Vagina (tissue), 2 donors: ENCODE measurements at regions not wholly inside any gene's neighbourhood (a gene's known extent, or its start where the extent isn't known, plus 50 kb on each side); places are given as distances from the start of the nearest gene placed in this dataset.
"Not testable (repeated sequence)": the region's sequence is repeated elsewhere in the genome, so short reads cannot be mapped to it uniquely, and the experiment has no call there.

Experiments
- DNase-seq, 2 donors: peaks; one replicate each; pipeline ENCODE4 v3.0.0-alpha.2; 2017; ENCODE audit errors: extremely low spot score in 2 of 2
- H3K27ac ChIP-seq: fragments of 200-600 bp; sonication (generic); one replicate; pipeline ENCODE4 v1.5.1; 2019
- H3K27me3 ChIP-seq: fragments of 200-600 bp; sonication (generic); one replicate; pipeline ENCODE4 v1.5.1; 2019
- H3K36me3 ChIP-seq, 2 donors: fragments of 200-600 bp; sonication (generic); one replicate each; pipeline ENCODE4 v1.5.1; 2017 to 2019
- H3K4me1 ChIP-seq: fragments of 200-600 bp; sonication (generic); one replicate; pipeline ENCODE4 v1.5.1; 2019
- H3K4me3 ChIP-seq, 2 donors: fragments of 200-600 bp; sonication (generic); 1 replicate in 1 of 2; 2 replicates in 1 of 2; pipeline ENCODE4 v1.5.1; 2016 to 2019
- H3K9me3 ChIP-seq: fragments of 200-600 bp; sonication (generic); one replicate; pipeline ENCODE4 v1.5.1; 2019
- POLR2A ChIP-seq, 2 donors: fragments of 450-650 bp; IDR thresholded peaks; one replicate each; pipeline ENCODE4 v1.6.1; 2017; ENCODE audit warnings: antibody characterized with exemption in 2 of 2, mild to moderate bottlenecking in 2 of 2, moderate library complexity in 2 of 2
- POLR2AphosphoS5 ChIP-seq, 2 donors: sonication (generic); formaldehyde crosslinking; IDR thresholded peaks; one replicate each; pipeline ENCODE4 v1.9.0; 2017; ENCODE audit warnings: antibody characterized with exemption in 2 of 2, mild to moderate bottlenecking in 2 of 2, low read depth in 1 of 2; ENCODE audit not compliant: insufficient read depth in 1 of 2
- intact Hi-C: fragments of 100-400 bp; cut with DNase I; formaldehyde crosslinking; loops from one replicate; pipeline ENCODE4 v1.15.1; 2023
- TF ChIP-seq, protein P1 (sequence below), 3 experiments: fragments of 450-650 bp in 2 of 3; fragments of 200-600 bp in 1 of 3; sonication (generic) in 1 of 3; IDR thresholded peaks; one replicate each; pipeline ENCODE4 v1.5.1; 2017 to 2019; ENCODE audit warnings: antibody characterized with exemption in 3 of 3, mild to moderate bottlenecking in 2 of 3, moderate library complexity in 2 of 3

DNA sequence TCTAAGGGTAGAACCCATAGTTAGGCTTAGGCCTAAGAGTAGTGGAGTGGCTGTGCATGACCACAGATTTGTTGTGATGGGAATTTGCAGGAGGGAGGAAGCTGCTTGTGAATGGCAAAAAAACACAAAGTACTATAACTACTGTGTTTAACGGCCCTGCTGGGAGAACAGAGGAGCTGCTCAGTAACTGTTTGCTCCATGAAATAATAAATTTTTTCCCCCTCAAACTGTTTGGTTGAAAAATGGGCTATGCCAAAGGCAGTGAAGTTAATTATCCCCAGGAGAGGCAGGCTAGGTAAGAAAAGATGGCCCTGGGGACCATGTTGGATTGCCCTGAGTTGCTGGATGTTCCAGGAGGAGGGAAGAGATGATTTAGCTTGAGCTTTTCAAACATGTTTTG is 216.1 kb upstream of the ADRA1D start:
- Histone ChIP-seq H3K36me3 (no peaks in the 10 kb centered on the region), H3K4me3 (no peak overlapping the region), H3K27me3 (no peaks in the 10 kb centered on the region), H3K27ac (no peak overlapping the region), H3K9me3 (no peaks in the 10 kb centered on the region), H3K4me1 (no peaks in the 10 kb centered on the region)
- TF ChIP-seq POLR2A (IDR thresholded peaks at IDR 0.05) (no peak), POLR2AphosphoS5 (IDR thresholded peaks at IDR 0.05; ENCODE audit: insufficient read depth in 1 of 2, low read depth in 1 of 2) (no peak)
- TF ChIP-seq, protein P1, sequence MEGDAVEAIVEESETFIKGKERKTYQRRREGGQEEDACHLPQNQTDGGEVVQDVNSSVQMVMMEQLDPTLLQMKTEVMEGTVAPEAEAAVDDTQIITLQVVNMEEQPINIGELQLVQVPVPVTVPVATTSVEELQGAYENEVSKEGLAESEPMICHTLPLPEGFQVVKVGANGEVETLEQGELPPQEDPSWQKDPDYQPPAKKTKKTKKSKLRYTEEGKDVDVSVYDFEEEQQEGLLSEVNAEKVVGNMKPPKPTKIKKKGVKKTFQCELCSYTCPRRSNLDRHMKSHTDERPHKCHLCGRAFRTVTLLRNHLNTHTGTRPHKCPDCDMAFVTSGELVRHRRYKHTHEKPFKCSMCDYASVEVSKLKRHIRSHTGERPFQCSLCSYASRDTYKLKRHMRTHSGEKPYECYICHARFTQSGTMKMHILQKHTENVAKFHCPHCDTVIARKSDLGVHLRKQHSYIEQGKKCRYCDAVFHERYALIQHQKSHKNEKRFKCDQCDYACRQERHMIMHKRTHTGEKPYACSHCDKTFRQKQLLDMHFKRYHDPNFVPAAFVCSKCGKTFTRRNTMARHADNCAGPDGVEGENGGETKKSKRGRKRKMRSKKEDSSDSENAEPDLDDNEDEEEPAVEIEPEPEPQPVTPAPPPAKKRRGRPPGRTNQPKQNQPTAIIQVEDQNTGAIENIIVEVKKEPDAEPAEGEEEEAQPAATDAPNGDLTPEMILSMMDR (IDR thresholded peaks at IDR 0.05): no peak
- intact Hi-C loops: no loop called here
- no peak for DNase-seq

DNA sequence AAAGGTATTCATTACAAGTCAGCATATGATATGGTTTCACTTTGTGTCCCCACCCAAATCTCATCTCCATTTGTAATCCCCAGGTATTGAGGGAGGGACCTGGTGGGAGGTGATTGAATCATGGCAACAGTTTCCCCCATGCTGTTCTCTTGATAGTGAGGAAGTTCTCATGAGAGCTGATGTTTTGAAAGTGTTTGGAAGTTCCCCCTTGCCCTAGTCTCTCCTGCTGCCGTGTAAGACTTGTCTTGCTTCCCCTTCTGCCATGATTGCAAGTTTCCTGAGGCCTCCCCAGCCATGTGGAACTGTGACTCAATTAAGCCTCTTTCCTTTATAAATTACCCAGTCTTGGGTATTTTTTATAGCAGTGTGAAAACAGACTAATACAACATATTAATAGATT is 213.7 kb upstream of the ADRA1D start:
- H3K4me3 ChIP-seq, H3K27me3 ChIP-seq, H3K4me1 ChIP-seq, H3K36me3 ChIP-seq, DNase-seq, intact Hi-C loops, H3K27ac ChIP-seq, H3K9me3 ChIP-seq: not testable (repeated sequence)

DNA sequence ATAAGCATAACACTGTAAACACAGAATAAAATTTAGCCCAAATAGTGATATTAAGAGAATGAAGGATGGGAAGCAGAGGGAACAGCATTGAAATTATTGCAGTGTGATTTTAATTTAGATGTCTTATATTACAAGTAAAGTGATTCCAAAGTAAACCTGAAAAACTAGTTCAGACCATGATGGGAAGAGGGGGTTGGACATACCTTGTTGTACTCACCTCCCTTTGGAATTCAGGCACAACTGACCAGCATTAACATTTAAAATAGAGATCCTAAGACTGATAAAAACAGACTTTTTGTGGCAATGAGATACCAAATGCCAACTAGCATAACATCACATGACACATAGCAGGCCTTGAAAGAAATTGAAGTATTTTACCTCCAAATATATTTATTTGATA is 210.0 kb upstream of the ADRA1D start:
- intact Hi-C loops: no loop called here
- H3K9me3 ChIP-seq: no peaks in the 10 kb centered on the region
- no peaks in the 10 kb centered on the region for H3K36me3 ChIP-seq
- no peak for DNase-seq
- no peak overlapping the region for H3K4me3 ChIP-seq
- no peak overlapping the region for H3K27ac ChIP-seq
- TF ChIP-seq POLR2AphosphoS5 (IDR thresholded peaks at IDR 0.05; ENCODE audit: insufficient read depth in 1 of 2, low read depth in 1 of 2): no peak
- no peak for TF ChIP-seq POLR2A (IDR thresholded peaks at IDR 0.05)
- TF ChIP-seq, protein P1 (IDR thresholded peaks at IDR 0.05): no peak
- no peaks in the 10 kb centered on the region for H3K27me3 ChIP-seq
- H3K4me1 ChIP-seq: no peaks in the 10 kb centered on the region

DNA sequence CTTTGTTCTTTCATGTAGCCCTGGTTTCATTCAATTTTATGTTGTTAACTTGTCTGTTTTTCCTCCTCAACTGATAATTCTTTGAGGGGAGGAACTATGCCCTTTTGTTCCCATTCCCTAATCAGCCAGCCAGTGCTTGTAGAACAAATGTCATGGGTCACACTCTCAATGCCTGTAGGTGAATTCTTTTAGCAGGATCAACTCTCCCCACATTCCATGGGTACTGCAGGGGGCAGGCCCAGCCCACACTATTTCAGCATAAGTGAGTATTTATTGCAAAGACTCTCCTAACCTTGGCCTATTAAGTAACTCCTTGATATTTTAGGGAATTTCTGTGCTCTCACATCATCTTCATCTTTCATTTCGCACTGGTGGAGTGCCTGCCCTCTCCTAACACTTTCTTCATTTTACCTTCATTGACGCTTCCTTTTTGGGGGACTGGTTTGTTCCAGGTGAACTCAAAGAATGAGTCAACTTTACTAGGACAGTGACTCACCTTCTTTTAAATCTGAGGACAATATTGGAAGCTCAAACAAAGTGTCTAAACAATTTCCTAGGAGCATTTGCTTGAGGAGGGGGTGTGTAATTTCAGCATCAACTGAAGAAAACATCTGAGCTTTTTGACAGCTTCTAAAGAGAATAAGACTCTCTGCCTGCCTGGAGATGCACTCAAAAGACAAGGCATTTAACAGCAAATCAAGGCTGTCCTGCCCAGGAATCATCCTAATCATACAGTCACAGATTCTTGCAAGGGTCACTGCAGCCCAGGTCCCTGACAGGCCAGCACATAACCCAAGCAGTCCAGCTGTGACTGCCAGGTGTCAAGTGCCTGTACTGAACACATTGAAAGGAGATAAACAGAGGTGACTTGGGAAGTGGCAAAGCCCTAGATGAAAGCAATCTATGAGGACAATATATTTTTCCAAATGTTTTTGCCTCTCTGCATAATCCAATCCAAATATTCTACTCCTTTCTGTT is 208.8 kb upstream of the ADRA1D start:
- no peak overlapping the region for H3K27ac ChIP-seq
- no peaks in the 10 kb centered on the region for H3K9me3 ChIP-seq
- no peaks in the 10 kb centered on the region for H3K36me3 ChIP-seq
- no peak for DNase-seq
- peaks cover 3% of the 10 kb centered on the region for H3K4me1 ChIP-seq
- TF ChIP-seq POLR2A (IDR thresholded peaks at IDR 0.05) (no peak), POLR2AphosphoS5 (IDR thresholded peaks at IDR 0.05; ENCODE audit: insufficient read depth in 1 of 2, low read depth in 1 of 2) (no peak)
- TF ChIP-seq, protein P1 (IDR thresholded peaks at IDR 0.05): no peak
- H3K27me3 ChIP-seq: no peaks in the 10 kb centered on the region
- intact Hi-C loops: no loop called here
- H3K4me3 ChIP-seq: no peak overlapping the region

DNA sequence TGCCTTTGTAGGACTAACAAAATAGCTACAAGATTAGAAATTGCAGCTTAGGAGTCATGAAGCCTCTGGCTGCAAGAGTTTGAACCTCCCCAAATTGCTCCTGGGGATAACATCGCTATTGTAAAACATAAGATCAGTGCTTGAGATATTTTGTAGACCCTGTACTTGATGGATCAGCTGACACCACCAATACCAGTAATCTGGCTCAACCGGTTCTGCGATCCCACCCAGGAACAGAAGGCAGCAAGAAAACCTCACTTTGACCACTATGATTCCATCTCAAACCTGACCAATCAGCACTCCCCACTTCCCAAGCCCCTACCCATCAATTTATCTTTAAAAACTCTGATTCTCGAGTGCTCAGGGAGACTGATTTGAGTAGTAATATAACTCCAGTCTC is 206.9 kb upstream of the ADRA1D start:
- H3K27ac ChIP-seq: no peak overlapping the region
- H3K36me3 ChIP-seq: no peaks in the 10 kb centered on the region
- intact Hi-C loops: no loop called here
- no peaks in the 10 kb centered on the region for H3K9me3 ChIP-seq
- no peak for DNase-seq
- H3K4me3 ChIP-seq: no peak overlapping the region
- peaks cover 12% of the 10 kb centered on the region for H3K4me1 ChIP-seq
- no peaks in the 10 kb centered on the region for H3K27me3 ChIP-seq
- no peak for TF ChIP-seq POLR2A (IDR thresholded peaks at IDR 0.05)
- TF ChIP-seq, protein P1 (IDR thresholded peaks at IDR 0.05): no peak
- TF ChIP-seq POLR2AphosphoS5 (IDR thresholded peaks at IDR 0.05; ENCODE audit: insufficient read depth in 1 of 2, low read depth in 1 of 2): no peak
